PC-3 (cell line): ENCODE measurements at regions not wholly inside any gene's neighbourhood (a gene's known extent, or its start where the extent isn't known, plus 50 kb on each side); places are given as distances from the start of the nearest gene placed in this dataset.

Experiments used
- CTCF ChIP-seq: fragments of 300-600 bp; sonication (generic); conservative IDR thresholded peaks from 2 replicates; pipeline ENCODE4 v1.5.1; 2017; ENCODE audit warnings: antibody characterized with exemption, low read depth, mild to moderate bottlenecking, low read length
- EZH2 ChIP-seq: fragments of 300-600 bp; sonication (generic); IDR thresholded peaks from one replicate; pipeline ENCODE4 v1.6.1; 2017; ENCODE audit warnings: antibody characterized with exemption, mild to moderate bottlenecking, low read length; ENCODE audit not compliant: unreplicated experiment

- TF ChIP-seq EZH2 (no peak), CTCF (no peak)
These were observed 517.7 kb downstream of the ETS1 start for GRCh38 chr11:128069665-128070064.
